ENCODE measurements at regions not wholly inside any gene's neighbourhood (a gene's known extent, or its start where the extent isn't known, plus 50 kb on each side); places are given as distances from the start of the nearest gene placed in this dataset.

DNA sequence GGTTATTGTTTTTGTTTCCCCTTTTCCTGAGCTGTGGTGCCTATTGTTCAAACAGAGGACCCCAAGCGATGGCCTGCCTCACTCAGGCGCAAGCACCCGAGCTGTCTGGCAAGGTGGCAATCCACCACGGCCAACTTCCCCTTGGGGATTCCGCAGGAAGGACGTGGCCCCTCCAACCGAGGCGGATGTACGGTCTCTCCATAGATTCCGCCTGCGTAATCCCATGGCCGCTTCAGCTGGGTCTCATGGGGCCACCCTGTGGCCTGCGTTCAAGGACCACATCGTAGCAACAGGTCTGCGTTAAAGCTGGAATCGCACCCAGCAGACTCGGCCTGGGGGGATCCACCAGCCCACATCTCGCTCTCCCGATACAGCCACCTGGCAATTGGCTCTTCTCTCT lies 79.9 kb downstream of the CEBPB start:
- no peak overlapping the region for H3K4me3 ChIP-seq (ENCODE audit: low read length)
- TF ChIP-seq, protein P1, sequence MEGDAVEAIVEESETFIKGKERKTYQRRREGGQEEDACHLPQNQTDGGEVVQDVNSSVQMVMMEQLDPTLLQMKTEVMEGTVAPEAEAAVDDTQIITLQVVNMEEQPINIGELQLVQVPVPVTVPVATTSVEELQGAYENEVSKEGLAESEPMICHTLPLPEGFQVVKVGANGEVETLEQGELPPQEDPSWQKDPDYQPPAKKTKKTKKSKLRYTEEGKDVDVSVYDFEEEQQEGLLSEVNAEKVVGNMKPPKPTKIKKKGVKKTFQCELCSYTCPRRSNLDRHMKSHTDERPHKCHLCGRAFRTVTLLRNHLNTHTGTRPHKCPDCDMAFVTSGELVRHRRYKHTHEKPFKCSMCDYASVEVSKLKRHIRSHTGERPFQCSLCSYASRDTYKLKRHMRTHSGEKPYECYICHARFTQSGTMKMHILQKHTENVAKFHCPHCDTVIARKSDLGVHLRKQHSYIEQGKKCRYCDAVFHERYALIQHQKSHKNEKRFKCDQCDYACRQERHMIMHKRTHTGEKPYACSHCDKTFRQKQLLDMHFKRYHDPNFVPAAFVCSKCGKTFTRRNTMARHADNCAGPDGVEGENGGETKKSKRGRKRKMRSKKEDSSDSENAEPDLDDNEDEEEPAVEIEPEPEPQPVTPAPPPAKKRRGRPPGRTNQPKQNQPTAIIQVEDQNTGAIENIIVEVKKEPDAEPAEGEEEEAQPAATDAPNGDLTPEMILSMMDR (conservative IDR thresholded peaks at IDR 0.05; ENCODE audit: low read depth, low read length) = no peak
- DNase-seq (ENCODE audit: low read depth) = no peak

DNA sequence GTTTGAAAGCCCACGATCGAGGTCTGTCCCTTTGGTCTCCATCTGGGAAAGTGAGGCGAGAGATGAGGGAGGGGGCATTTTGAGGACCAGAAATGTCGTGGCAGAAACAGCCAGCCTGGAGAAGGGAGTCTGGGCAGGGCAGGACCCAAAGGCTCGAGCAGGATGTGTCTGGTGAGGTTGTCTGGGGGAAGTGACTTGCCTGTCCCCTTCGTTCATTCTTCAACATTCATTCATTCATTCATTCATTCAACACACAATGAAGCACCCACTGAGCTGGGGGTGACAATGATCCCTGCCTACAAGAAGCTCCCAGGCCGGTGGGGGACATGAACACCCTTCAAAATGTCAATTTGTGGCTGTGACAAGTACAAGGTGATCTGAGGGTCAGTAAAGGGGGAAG lies 80.5 kb downstream of the CEBPB start:
- DNase-seq (ENCODE audit: low read depth) = no peak
- TF ChIP-seq, protein P1 (conservative IDR thresholded peaks at IDR 0.05; ENCODE audit: low read depth, low read length) = no peak
- no peak overlapping the region for H3K4me3 ChIP-seq (ENCODE audit: low read length)

DNA sequence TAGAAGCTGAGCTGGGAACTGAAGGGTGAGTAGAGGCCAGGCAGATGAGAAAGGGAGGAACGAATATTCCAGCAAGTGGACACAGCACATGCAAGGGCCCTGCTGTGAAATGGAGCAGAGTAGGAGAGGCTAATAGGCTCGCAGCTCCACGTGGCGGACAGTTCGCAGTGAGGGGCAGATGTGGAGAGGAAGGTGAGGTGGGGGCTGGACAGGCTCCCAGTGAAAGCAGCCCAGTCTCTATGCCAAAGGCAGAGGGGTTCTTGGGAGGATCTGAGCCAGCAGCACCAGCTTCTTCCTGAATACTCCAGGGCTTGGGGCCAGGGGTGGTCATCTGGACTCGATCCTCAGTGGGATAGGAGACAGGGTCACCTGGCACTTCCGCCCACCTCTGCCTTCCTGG lies 81.0 kb downstream of the CEBPB start:
- TF ChIP-seq, protein P1 (conservative IDR thresholded peaks at IDR 0.05; ENCODE audit: low read depth, low read length) = no peak

DNA sequence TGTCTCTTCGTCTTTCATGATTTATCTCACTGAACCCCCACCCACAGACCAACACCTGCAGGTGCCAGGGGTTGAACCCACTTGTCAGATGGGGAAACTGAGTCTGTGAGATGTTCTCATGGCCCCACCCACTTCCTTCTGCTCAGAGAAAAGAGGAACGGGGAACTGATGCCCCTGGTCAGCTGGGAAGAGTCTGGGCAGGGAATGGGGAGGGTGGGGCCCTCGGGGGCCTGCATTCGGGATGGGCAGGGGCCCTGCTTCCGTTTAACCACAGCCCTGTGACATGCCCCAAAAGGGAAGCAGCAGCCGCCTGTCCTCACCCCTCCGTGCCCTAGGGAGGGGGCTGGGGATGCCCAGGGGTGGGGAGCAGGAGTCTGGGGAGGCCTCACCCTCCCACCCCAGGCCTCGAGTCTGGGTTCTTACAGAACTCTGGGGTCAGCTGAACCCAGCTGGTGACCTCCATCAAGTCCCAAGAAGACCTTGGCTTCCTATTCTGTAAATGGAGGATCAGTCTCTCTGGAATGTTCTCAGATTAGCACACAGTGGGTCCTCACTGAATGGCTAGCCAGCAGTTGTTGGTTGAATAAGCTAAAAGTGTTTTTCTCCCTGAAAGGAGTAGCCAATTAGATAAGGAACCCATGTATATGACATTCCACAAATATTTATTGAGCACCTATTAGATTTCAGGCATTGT lies 81.5 kb downstream of the CEBPB start:
- DNase-seq (ENCODE audit: low read depth) = no peak
- no peak overlapping the region for H3K4me3 ChIP-seq (ENCODE audit: low read length)
- TF ChIP-seq, protein P1 (conservative IDR thresholded peaks at IDR 0.05; ENCODE audit: low read depth, low read length) = no peak

More for the DNA sequence above, 81.0 kb downstream of the CEBPB start:
- H3K4me3 ChIP-seq (ENCODE audit: low read length) = no peak overlapping the region
- DNase-seq (ENCODE audit: low read depth) = no peak

DNA sequence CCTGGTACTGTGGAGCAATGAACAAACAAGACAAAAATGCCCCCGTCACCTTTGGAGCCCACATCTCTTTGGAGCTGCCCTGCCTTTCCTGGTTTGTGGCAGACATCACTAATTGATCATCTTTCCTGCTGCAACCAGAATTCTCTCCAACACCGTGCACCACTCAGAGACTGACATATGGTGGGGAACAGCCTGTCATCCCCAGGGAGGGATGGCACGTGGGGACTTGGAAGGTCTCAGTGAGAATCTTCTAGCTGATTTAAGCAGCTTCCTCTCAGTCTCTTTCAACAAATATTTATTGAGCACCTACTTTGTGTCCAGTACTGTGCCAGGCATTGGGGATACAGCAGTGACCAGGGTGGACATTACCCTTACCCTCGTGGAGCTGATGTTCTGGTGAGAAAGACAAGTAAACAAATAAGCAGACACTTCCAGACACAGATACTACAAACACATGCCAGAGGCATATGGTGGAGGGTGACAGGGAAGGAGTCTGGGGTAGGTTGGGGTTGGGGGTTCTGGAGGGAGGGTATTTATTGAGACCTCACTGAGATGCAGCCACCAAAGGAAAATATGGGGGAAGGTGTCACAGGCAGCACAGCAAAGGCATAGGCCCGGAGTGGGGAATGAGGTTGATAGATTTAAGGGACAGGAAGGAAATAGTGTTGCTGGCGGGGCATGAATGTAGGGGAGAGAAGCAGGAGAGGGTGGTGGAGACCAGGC lies 82.3 kb downstream of the CEBPB start:
- TF ChIP-seq, protein P1 (conservative IDR thresholded peaks at IDR 0.05; ENCODE audit: low read depth, low read length) = no peak
- no peak overlapping the region for H3K4me3 ChIP-seq (ENCODE audit: low read length)
- DNase-seq (ENCODE audit: low read depth) = no peak

DNA sequence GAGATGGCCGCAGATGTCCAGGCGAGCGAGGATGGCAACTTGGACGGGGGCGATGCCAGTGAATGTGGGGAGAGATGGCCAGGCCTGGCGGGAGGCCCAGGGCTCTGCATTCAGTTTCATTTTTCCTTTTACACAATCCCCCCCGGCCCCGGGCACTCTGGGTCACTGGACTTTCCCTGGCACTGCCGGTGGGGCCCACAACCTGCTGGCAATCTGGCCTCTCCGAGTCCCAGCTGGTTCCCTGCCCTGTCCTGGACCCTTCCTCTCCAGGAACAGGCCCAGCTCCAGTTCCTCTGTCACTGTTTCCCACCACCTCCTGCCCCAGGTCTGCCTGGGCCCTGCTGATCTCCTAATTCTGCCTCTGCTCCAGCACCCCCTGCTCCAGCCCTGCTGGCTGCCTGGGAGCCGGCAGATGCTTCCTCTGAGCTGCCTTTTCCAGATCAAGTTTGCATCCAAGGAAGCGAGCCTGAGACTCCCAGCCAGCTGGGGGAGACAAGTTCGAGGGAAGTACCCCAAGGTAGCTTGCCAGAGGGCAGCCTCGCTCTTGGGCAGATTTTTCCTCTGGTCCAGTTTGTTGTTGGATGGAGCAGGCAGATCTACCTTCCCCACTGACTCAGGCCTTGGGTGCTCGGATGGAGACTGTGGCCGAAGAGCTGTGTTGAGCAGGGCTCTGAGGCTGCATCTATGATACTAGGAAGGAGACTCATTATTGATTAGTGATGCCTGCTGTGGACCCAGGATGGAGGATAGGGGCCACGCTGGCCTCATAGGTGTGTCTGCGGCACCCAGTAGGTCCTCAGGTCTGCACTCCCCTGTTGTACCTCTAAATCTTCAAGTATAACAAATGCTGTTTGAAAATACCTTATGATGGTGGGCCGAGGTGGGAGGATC lies 83.2 kb downstream of the CEBPB start:
- DNase-seq (ENCODE audit: low read depth) = no peak
- no peak overlapping the region for H3K4me3 ChIP-seq (ENCODE audit: low read length)

More for the DNA sequence above, 83.2 kb downstream of the CEBPB start:
- TF ChIP-seq, protein P1 (conservative IDR thresholded peaks at IDR 0.05; ENCODE audit: low read depth, low read length) = no peak
